SKM-1 treated with dmso at 0.1 percent for 144 hours (cell line): ENCODE measurements at regions not wholly inside any gene's neighbourhood (a gene's known extent, or its start where the extent isn't known, plus 50 kb on each side); places are given as distances from the start of the nearest gene placed in this dataset.

Source experiments
- DNase-seq: peaks from one replicate; lab custom pipeline; 2025; ENCODE audit not compliant: unreplicated experiment; lab: John Stamatoyannopoulos, UW

DNA sequence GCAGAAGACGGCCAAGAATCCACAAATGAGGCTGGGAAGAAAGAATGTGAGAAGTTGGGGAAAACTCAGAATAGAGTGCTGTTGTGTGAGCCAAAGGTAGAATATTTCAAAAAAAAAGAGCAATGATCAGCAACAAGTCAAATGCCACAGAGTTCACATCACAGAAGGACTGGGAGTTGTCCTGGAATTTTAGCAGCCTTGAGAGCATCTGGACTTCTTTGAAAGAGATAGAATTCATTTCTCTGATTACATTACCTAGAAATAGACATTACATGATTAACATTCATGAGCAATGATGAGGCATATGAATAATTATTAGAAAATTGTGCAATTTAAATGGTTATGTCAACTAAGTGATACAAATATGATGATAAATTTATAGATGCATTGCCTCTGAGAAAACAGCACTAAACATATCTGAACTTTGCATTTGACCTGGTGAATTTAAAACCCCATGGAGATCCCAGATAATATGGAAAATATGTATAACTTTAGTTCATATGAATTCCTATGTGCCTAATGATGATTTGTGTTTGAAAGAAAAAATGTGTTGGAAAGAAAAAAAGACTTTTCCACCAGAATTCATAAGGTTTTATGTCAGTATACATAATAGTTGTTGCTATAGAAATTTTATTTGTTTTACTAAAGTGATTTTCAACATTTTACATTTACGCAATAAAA lies 186.2 kb downstream of the POSTN start:
- no peak for DNase-seq

DNA sequence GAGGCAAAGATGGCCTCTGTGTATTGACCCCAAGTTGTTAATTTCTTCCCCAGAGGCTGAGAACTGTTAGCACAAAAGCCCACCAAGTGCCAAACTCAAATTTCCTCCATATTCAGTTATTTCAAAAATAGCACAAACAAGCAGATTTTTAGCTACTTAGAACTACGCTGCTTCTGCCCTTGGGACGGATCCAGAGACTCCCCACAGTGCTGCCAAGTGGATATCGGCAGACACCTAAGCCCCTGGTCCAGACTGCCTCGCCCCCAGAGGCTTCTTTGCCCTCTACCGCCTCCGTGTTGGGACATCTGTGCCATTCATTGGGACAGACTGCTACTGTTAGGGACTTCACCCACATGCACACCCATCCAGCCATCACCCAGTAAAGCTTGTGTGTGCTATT lies 188.3 kb downstream of the POSTN start:
- no peak for DNase-seq

DNA sequence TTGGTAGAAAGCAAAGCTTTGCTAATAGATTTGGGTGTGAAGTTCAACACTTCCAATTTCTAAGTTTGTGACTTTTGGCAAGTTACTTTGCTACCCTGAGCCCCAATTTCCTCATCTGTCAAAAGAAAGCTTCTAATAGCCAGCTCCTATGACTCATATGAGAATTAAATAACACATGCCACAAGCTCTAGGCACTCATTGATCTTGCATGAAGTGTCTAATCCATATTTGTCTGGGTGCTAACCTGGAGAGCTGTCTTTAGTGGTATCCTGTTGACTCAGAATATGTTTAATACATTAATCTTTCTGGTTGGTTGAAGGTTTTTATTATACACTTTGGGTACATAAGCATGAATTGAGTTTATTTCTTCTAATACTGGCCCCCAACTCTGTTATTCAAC lies 188.8 kb downstream of the POSTN start:
- DNase-seq: no peak

DNA sequence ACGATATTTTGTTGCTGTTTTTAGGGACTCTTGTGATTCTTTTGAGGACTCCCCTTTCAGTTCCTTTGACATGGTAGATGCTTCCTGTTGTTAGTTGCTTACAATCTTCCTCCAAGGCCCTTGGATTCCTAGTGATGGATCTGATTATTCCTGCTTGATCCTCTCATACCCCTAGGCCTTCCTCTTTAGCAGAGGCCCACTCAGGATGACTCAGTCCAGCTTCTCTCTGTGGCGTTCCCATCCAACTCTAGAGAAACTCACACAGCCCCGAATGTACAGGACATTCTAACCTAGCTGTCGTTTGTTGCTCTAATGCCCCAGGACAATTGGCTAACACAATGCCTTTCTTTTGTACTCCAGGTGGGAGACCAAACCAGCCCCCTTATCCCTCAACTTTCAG lies 191.4 kb downstream of the POSTN start:
- DNase-seq: no peak

DNA sequence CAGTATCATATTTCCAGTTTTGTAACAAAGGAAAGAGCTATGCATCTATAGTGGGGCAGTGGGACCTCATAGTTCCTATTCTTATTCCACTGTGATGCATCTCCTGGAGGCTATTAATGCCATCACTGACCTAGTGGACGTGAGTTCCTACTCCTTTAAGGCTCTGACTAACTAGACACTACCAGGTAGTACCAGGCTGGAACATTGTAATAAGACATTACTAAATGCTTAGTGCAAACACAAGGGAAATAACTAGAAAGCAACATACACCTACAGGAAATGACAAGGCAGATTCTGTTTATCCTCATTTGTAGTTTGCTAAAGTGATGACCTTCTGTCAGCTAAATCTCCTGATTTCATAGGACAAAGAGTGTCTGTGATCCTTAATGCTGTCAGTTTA lies 192.5 kb downstream of the POSTN start:
- no peak for DNase-seq

DNA sequence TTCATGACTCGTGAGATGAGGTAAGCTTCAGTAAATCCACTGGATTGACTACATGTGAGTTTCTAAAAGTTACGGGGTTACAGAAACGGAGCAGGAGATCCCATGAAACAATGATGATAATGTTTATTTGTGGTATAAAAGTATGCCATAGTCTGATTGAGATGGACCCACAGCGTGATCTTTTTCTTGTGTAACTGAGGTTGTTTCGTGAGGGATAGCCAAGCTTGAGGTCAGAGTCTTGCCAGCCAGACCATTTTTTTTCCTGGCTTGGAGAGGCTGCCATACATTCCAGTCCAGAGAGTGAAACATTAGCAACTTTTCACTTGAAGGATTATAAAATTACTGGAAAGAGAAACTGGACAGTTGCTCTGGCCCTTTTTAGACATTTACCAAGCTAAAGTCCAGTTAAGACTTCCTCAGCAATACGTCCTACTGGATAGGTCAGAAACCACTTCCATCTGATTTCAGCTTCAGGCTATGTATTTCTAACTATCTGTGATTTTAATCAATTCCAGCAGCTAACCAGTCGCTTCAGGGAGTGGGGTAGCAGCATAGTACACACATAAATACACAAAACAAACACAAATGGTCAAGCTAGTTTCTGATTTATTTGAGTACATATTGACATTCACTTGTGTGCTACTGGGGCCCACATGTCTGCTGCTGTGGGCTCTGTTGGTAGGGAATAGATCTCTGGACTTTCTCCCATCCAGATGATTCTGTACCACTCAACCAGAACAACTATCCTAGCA lies 194.6 kb downstream of the POSTN start:
- DNase-seq: no peak

DNA sequence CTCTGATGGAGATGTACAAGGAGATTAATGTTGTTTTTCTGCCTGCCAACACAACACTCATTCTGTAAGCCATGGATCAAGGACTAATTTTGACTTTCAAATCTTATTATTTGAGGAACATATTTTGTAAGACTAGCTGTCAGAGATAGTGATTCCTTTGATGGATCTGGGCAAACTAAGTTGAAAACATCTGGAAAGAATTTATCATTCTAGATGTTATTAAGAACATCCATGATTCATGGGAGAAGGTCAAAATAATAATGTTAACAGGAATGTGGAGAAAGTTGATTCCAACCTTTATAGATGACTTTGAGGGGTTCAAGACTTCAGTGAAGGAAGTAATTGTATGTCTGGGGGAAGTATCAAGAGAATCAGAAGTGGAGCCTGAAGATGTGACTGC lies 196.8 kb downstream of the POSTN start:
- no peak for DNase-seq

DNA sequence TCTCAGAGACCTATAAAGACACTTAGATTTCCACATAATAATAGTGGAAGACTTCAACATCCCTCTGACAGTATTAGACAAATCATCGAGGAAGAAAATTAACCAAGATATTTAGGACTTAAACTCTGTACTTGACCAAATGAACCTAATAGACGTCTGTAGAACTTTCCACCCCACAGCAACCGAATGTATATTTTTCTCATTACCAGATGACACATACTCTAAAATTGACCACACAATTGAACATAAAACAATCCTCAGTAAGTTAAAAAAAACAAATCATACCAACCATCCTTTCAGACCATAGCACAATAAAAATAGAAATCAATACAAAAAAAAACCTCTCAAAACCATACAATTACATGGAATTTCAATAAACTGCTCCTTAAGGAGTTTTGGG lies 201.0 kb downstream of the POSTN start:
- no peak for DNase-seq

DNA sequence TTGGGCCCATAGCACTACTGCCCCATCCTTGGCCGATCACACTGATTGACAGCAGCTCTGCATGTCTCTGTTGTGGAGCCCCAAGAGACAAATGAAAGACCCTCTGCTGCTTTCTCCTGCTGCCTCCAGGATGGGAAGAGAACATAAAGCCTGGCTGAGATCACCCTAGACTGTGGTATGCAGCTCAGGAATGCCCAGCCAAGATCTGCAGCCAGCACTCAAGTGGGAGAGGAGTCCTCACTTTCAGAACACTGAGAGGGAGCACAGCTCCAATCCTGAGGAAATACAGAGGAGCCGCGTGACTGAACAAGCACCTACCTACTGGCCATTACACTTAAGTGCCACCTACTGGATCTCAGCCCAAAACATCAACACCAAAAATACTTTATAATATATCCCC lies 203.0 kb downstream of the POSTN start:
- no peak for DNase-seq

DNA sequence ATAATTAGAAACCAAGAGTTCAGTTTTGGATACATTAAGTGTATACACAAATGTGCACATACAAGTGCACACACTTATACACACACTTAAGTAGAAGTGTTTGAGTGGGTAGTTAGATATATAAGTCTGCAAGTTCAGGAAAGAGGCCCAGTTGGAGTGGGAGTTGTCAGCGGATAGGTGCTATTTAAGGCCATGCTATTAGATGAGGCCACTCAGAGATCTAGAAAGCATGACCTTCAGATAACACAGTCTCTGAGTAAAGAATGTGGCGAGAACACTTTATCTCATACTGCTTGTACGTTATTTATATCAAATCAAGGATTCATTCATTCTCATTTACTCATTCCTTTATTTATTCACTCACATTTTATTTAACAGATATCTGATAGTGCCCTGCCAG lies 206.2 kb downstream of the POSTN start:
- no peak for DNase-seq

DNA sequence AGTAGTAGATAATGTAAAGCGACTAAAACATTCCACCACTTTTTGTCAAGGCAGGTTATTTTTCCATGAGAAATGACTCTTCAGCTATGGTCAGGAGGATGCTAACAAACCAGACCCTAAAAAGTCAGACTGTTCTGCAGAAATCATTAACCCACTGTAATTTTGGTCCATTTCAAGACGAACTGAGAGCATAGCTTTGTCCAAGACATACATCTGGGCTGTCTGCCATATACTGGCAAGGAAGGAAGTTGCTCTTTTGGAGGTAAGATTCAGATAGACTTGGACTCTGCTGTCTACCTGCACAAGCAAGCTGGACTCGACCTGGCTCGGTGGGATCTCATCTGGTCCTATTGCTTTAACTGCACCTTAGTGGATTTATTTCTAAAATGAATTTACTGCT lies 207.8 kb downstream of the POSTN start:
- DNase-seq: no peak

DNA sequence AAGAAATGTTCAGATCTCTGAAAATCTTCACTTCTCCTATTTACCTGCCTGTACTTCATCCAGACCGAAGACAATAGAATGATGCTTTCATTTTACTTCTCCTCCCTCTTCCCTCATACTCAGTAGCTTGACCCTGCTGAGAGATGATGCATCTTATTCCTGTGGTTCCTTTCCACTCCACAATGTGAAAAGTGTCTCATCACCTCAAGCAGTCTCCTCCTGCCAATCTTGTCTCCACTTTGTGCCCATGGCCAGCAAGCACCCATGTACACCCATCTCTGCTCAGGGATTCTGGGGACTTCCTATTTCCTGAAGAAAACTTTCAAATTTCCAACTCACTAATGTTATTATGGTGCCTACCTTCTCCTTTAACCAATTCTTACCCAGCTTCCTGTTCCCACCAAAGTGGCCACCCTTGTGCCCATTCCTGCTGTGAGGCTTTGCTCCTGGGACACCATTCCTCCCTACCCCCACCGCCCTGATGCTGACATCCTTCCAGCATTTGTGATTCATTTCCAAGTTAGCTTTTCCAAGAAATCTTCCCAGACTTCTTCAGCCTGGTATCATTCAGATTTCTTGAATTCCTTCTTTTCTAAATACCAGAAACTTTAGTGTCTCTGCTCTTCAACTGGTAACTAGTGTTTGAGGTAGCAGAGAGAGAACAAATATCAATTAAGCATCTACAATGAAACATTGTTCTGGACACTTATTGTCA lies 212.5 kb downstream of the POSTN start:
- DNase-seq: no peak

DNA sequence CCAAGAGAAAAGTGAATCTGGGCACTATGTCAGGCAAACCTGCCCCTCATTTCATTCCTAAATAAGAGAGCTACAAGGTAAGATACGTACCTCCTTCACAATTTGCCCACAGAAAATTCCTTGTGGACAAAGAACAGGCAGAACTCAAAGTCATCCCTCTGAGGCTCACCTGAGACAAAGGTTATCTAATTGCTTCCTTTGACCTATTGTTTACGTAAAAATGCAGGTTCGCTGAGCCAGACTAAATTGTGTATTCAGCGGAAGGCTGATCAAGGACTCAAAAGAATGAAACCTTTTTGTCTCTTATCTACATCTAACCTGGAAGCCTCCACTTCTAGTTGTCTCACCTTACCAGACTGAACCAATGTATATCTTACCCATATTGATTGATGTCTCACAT lies 213.3 kb downstream of the POSTN start:
- DNase-seq: no peak

DNA sequence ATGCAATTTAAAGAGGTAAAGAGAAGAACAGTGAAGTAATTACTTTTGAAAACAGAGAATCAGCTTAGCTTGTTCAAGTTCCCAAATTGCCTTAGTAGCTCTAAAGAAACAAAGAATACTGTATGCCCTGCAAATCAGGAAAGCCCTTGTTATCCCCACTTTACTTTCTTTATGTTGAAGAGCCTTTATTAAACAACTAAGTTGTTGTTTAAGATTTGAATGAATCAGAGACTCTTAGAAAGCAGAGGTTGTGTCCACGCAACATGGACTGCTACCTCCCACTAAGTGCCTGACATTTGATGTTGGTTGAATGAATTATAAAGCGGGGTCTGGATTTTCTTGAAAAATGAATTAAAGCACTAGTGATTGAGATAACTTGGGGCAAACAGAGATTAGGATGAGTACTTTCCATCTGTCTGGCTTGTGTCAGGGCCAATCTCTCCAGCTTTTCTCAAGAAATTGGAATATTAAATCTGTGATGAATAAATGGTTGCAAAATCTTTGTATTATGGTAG lies 214.7 kb downstream of the POSTN start:
- DNase-seq: no peak

DNA sequence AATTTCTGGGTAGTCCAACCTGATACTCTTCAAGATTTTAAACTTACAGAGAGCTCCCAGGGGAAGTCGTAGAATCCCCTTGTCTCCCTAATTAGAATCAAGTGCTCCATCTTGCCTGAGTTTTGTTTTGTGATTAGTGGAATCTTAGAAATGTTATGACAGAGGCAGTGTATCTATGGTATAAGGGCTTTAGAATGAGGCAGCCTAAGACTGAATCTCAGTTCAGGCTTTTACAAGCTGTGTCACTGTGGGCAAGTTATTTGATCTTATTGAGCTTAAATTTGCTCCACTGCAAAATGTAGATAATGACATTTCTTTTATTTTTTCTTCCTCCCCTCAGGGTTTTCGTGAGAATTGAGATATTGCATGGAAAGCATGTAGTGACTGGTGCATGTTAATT lies 215.5 kb downstream of the POSTN start:
- no peak for DNase-seq

DNA sequence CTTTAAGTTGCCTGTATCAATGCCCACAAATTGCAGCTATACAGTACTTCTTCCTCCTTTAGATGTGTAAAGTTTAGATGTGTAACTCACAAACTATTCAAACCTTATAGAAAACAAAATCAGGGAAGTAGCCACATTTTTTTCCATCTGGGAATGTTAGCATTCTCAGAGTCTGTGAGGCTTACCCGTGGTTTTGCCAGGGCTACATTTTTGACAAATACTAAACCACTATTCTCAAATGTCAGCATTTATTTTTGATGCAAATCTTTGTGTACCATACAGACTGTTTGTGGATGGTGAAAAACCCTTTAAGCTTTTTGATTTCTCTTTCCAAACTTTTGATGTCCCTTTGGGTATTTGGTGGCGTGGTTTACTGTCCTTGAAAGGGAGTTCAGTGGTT lies 216.4 kb downstream of the POSTN start:
- DNase-seq: no peak

DNA sequence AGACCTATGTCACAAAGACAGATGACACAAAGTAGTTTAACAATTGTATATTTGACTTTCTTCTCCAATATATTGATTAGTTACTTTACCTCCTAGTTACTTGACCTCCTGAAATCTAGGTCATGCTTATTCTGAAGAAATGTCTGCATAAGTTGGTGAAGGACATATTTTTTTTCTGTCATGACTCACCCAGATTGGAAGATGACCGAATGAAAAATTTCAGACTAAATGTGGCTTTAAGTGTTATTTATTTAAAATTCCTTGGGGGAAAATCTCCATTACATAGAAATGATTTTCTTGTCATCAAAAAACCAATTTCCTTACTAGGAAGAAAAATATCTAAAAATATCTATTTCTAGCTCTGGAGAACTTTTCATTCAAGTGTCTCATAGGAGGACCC lies 217.1 kb downstream of the POSTN start:
- no peak for DNase-seq

DNA sequence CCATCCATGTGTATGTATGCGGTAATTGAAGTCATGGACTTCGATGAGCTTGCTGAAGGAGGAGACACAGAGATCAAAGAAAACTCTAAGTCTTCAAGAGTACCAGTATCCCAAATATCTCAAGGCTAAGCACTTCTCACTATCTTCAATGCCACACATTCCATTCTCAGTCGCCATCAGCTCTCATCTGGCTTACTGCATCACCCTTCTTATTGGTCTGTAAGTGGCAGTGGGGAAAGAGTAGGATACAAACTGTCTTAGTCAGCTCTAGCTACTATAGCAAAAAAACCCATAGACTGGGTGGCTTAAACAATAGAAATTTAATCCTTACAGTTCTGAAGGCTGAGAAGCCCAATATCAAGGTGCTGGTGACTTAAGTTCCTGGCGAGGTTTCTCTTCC lies 218.7 kb downstream of the POSTN start:
- no peak for DNase-seq

DNA sequence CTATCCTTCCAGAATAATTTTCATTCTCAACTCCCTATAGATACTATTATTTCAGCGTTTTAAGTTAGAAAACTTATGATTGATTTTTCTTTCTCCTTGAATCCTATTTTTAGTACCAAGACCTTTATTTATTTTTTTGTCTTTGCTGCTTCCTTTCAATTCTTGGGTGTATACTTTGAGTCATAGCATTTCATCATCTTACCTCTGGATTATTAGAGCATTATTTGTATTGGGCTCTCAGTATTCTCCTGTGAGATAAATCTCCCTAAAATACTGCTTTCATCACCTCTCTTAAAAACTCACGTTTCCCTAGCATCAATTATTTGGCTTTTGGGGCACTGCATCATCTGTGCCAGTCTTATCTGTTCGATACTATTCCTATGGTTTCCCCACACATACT lies 222.8 kb downstream of the POSTN start:
- no peak for DNase-seq

DNA sequence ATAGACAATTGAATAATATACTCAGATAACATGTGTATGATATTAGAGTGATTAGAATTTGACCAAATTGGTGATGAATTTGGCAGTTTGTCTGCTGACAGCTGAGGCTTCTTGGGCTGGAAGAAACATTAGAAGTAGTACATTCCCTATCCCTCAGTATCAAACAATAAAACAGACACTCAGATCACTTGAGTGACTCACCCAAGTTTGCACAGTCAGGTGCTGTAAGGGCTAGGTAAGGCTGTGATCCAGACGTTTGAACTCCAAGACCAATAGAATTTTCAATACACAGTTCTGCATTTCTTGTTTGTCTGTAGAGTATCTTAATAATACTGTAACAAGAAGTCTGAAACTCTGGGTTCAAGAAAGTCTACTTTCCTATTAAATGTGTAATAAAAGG lies 223.5 kb downstream of the POSTN start:
- DNase-seq: no peak

DNA sequence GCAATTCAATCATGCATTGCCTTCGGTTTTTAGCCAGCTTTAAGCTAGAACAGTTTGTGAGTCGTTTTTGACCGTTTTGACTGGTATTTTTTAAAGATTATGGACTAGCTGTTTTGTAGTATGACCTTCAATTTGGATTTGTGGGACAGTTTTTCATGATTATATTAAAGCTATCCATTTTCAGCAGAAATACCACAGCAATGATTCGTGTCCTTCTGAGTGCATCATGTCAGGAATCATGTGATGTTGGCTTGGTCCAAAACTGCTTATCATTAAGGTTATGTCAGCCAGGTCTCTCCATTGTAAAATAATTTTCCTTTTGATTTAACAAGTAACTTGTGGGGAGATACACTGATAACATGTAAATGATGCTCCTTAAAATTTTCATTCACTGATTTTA lies 229.0 kb downstream of the POSTN start:
- DNase-seq: no peak

DNA sequence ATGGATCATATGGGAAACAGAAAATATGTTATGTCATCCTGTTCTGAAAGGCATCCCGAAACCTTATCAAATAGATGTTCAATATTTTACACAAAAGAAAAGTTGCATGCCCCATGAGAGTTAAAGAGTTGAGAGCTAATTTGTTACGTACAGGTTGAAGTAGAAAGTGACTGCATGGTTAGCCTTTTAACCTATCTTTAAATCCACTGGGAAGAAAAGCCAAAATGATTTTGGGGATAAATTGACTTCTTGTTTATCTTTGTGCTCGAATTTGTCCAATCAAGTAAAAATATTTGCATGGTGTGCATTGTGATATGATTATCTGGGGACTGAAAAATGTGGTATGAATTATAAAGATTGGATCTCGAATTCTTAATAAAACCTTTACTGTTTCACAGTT lies 230.1 kb downstream of the POSTN start:
- DNase-seq: no peak
